ENCODE measurements at regions not wholly inside any gene's neighbourhood (a gene's known extent, or its start where the extent isn't known, plus 50 kb on each side); places are given as distances from the start of the nearest gene placed in this dataset.

DNA sequence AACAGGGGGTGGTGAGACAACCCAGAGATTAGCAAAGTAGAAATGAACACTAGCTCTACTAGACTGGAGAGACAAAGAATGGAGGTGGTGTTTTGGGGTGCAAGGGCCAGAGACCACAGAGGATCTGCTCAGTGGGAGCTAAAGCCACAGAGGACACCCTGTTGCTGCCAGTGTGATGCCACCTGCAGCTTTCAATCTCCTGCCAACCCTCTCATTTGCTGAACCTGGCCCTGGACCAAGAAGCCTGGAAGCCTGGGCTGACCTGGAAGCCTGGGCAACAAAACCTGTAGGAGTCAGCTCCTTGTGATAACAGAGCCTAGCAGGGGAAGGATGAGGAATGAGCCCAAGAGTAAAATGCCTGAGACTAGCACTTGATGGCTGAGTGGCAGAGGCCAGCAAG is 81.1 kb upstream of the ADO start:
- no peaks in the 10 kb centered on the region for H3K4me1 Mint-ChIP-seq
- DNase-seq (ENCODE audit: low spot score) = no peak
- H3F3A ChIP-seq (replicated peaks; ENCODE audit: low read depth) = no peaks in the 10 kb centered on the region
- H3K4me1 ChIP-seq (ENCODE audit: insufficient read depth) = no peaks in the 10 kb centered on the region
- H3K27me3 Mint-ChIP-seq (ENCODE audit: insufficient read depth, low read depth, poor library complexity) = no peaks in the 10 kb centered on the region
- H3K4me3 Mint-ChIP-seq = no peak overlapping the region
- no peaks in the 10 kb centered on the region for H3K79me2 ChIP-seq (replicated peaks; ENCODE audit: insufficient read depth)
- H3K27me3 ChIP-seq (ENCODE audit: insufficient read depth) = no peaks in the 10 kb centered on the region
- H3K36me3 Mint-ChIP-seq (ENCODE audit: low read depth) = no peaks in the 10 kb centered on the region
- H3K4me2 ChIP-seq = no peak overlapping the region
- H3K27ac Mint-ChIP-seq = no peak overlapping the region
- no peak overlapping the region for H3K27ac ChIP-seq (ENCODE audit: low read depth)
- ATAC-seq = no peak
- H2AFZ ChIP-seq = no peak overlapping the region
- H3K4me3 ChIP-seq = no peak overlapping the region
- H3K36me3 ChIP-seq (ENCODE audit: insufficient read depth) = no peaks in the 10 kb centered on the region
- H3K9me2 ChIP-seq (ENCODE audit: insufficient read depth) = 0 out of 2 replicates have a peak, but pooled peaks cover 20% of the 10 kb centered on the region
- TF ChIP-seq STAT1 (IDR thresholded peaks at IDR 0.05; ENCODE audit: unreplicated experiment) = no peak
- TF ChIP-seq ZNF114 (CRISPR knock-in tag; IDR thresholded peaks at IDR 0.05) = no peak
- no peak for TF ChIP-seq EZH2 (IDR thresholded peaks at IDR 0.05; ENCODE audit: low read depth, unreplicated experiment)
- TF ChIP-seq, protein P1, sequence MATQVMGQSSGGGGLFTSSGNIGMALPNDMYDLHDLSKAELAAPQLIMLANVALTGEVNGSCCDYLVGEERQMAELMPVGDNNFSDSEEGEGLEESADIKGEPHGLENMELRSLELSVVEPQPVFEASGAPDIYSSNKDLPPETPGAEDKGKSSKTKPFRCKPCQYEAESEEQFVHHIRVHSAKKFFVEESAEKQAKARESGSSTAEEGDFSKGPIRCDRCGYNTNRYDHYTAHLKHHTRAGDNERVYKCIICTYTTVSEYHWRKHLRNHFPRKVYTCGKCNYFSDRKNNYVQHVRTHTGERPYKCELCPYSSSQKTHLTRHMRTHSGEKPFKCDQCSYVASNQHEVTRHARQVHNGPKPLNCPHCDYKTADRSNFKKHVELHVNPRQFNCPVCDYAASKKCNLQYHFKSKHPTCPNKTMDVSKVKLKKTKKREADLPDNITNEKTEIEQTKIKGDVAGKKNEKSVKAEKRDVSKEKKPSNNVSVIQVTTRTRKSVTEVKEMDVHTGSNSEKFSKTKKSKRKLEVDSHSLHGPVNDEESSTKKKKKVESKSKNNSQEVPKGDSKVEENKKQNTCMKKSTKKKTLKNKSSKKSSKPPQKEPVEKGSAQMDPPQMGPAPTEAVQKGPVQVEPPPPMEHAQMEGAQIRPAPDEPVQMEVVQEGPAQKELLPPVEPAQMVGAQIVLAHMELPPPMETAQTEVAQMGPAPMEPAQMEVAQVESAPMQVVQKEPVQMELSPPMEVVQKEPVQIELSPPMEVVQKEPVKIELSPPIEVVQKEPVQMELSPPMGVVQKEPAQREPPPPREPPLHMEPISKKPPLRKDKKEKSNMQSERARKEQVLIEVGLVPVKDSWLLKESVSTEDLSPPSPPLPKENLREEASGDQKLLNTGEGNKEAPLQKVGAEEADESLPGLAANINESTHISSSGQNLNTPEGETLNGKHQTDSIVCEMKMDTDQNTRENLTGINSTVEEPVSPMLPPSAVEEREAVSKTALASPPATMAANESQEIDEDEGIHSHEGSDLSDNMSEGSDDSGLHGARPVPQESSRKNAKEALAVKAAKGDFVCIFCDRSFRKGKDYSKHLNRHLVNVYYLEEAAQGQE (IDR thresholded peaks at IDR 0.05; ENCODE audit: unreplicated experiment) = no peak
- no peak for TF ChIP-seq NANOG (IDR thresholded peaks at IDR 0.05; ENCODE audit: borderline replicate concordance)
- no peak for TF ChIP-seq ZNF331 (CRISPR knock-in tag; IDR thresholded peaks at IDR 0.05; ENCODE audit: low read depth)
- TF ChIP-seq POLR2AphosphoS5 (IDR thresholded peaks at IDR 0.05; ENCODE audit: low read depth) = no peak
- TF ChIP-seq, protein P2, sequence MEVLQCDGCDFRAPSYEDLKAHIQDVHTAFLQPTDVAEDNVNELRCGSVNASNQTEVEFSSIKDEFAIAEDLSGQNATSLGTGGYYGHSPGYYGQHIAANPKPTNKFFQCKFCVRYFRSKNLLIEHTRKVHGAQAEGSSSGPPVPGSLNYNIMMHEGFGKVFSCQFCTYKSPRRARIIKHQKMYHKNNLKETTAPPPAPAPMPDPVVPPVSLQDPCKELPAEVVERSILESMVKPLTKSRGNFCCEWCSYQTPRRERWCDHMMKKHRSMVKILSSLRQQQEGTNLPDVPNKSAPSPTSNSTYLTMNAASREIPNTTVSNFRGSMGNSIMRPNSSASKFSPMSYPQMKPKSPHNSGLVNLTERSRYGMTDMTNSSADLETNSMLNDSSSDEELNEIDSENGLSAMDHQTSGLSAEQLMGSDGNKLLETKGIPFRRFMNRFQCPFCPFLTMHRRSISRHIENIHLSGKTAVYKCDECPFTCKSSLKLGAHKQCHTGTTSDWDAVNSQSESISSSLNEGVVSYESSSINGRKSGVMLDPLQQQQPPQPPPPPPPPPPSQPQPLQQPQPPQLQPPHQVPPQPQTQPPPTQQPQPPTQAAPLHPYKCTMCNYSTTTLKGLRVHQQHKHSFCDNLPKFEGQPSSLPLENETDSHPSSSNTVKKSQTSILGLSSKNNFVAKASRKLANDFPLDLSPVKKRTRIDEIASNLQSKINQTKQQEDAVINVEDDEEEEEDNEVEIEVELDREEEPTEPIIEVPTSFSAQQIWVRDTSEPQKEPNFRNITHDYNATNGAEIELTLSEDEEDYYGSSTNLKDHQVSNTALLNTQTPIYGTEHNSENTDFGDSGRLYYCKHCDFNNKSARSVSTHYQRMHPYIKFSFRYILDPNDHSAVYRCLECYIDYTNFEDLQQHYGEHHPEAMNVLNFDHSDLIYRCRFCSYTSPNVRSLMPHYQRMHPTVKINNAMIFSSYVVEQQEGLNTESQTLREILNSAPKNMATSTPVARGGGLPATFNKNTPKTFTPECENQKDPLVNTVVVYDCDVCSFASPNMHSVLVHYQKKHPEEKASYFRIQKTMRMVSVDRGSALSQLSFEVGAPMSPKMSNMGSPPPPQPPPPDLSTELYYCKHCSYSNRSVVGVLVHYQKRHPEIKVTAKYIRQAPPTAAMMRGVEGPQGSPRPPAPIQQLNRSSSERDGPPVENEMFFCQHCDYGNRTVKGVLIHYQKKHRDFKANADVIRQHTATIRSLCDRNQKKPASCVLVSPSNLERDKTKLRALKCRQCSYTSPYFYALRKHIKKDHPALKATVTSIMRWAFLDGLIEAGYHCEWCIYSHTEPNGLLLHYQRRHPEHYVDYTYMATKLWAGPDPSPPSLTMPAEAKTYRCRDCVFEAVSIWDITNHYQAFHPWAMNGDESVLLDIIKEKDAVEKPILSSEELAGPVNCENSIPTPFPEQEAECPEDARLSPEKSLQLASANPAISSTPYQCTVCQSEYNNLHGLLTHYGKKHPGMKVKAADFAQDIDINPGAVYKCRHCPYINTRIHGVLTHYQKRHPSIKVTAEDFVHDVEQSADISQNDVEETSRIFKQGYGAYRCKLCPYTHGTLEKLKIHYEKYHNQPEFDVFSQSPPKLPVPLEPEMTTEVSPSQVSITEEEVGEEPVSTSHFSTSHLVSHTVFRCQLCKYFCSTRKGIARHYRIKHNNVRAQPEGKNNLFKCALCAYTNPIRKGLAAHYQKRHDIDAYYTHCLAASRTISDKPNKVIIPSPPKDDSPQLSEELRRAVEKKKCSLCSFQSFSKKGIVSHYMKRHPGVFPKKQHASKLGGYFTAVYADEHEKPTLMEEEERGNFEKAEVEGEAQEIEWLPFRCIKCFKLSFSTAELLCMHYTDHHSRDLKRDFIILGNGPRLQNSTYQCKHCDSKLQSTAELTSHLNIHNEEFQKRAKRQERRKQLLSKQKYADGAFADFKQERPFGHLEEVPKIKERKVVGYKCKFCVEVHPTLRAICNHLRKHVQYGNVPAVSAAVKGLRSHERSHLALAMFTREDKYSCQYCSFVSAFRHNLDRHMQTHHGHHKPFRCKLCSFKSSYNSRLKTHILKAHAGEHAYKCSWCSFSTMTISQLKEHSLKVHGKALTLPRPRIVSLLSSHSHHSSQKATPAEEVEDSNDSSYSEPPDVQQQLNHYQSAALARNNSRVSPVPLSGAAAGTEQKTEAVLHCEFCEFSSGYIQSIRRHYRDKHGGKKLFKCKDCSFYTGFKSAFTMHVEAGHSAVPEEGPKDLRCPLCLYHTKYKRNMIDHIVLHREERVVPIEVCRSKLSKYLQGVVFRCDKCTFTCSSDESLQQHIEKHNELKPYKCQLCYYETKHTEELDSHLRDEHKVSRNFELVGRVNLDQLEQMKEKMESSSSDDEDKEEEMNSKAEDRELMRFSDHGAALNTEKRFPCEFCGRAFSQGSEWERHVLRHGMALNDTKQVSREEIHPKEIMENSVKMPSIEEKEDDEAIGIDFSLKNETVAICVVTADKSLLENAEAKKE (CRISPR knock-in tag; IDR thresholded peaks at IDR 0.05) = no peak
- no peak for TF ChIP-seq CREB1 (CRISPR knock-in tag; IDR thresholded peaks at IDR 0.05; ENCODE audit: low read depth)
- TF ChIP-seq, protein P3, sequence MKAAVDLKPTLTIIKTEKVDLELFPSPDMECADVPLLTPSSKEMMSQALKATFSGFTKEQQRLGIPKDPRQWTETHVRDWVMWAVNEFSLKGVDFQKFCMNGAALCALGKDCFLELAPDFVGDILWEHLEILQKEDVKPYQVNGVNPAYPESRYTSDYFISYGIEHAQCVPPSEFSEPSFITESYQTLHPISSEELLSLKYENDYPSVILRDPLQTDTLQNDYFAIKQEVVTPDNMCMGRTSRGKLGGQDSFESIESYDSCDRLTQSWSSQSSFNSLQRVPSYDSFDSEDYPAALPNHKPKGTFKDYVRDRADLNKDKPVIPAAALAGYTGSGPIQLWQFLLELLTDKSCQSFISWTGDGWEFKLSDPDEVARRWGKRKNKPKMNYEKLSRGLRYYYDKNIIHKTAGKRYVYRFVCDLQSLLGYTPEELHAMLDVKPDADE (IDR thresholded peaks at IDR 0.05) = no peak
- TF ChIP-seq JUNB (IDR thresholded peaks at IDR 0.05; ENCODE audit: unreplicated experiment) = no peak
- TF ChIP-seq, protein P4, sequence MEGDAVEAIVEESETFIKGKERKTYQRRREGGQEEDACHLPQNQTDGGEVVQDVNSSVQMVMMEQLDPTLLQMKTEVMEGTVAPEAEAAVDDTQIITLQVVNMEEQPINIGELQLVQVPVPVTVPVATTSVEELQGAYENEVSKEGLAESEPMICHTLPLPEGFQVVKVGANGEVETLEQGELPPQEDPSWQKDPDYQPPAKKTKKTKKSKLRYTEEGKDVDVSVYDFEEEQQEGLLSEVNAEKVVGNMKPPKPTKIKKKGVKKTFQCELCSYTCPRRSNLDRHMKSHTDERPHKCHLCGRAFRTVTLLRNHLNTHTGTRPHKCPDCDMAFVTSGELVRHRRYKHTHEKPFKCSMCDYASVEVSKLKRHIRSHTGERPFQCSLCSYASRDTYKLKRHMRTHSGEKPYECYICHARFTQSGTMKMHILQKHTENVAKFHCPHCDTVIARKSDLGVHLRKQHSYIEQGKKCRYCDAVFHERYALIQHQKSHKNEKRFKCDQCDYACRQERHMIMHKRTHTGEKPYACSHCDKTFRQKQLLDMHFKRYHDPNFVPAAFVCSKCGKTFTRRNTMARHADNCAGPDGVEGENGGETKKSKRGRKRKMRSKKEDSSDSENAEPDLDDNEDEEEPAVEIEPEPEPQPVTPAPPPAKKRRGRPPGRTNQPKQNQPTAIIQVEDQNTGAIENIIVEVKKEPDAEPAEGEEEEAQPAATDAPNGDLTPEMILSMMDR (conservative IDR thresholded peaks at IDR 0.05; ENCODE audit: low read depth in 2 of 2) = no peak
- TF ChIP-seq EZH2phosphoT487 (IDR thresholded peaks at IDR 0.05; ENCODE audit: unreplicated experiment) = no peak
- no peaks in the 10 kb centered on the region for H3K9me3 Mint-ChIP-seq
- H4K20me1 ChIP-seq (replicated peaks; ENCODE audit: insufficient read depth) = no peaks in the 10 kb centered on the region
